GM18508 (cell line): ENCODE measurements at regions not wholly inside any gene's neighbourhood (a gene's known extent, or its start where the extent isn't known, plus 50 kb on each side); places are given as distances from the start of the nearest gene placed in this dataset.

Source experiments
- ATAC-seq: cut with Tn5 transposase; IDR thresholded peaks from one replicate; pipeline ENCODE4 v1.9.1; 2021; ENCODE audit warnings: moderate number of reproducible peaks; ENCODE audit not compliant: insufficient read depth, unreplicated experiment

- no peak for ATAC-seq
Observed at GRCh38 chr7:110168010-110168409, 922.9 kb upstream of the LRRN3 start.

DNA sequence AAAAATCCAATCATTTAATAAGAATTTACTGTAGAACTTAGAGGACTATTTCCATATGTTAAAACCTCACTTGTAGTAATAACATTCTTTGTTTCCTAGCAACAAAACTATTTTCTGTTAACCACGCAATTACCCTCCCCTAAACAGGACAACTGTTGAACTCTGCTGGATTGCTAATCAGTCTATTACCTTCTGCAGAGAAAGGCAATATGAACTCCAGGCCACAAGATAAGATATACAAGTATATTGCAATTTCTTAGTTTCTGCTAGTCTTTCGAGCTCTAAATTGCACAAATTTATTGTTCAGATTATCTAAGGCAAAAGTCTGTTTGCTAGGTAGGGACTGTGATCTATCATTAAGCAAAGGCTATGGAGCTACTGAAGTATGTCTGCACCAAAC, 920.1 kb upstream of the LRRN3 start:
- no peak for ATAC-seq

- ATAC-seq, result no peak
Observed at GRCh38 chr7:110177463-110177862, 913.5 kb upstream of the LRRN3 start.

DNA sequence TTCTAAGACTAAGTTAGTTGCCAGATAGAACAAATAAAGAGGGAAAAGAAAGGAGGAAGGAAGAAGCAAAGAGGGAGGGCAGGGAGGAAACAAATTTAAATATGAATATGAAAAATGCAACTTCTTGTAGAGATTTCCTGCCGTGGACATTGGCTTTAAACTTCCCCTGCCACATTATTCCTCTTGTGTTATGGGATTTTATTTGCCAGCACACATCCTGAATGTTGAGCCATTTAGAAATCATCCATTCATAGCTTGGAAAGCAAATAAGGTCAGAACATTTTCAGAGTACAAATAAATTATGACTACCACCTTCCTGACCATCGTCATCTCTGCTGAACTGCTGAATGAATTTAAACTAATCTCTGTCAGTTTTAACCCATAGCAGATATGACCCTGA, 911.9 kb upstream of the LRRN3 start:
- no peak for ATAC-seq

- ATAC-seq, result no peak
Observed at GRCh38 chr7:110181768-110182167, 909.2 kb upstream of the LRRN3 start.

- no peak for ATAC-seq
Observed at GRCh38 chr7:110186334-110186733, 904.6 kb upstream of the LRRN3 start.

GRCh38 chr7:110187877-110188554, 902.9 kb upstream of the LRRN3 start:
- no peak for ATAC-seq

DNA sequence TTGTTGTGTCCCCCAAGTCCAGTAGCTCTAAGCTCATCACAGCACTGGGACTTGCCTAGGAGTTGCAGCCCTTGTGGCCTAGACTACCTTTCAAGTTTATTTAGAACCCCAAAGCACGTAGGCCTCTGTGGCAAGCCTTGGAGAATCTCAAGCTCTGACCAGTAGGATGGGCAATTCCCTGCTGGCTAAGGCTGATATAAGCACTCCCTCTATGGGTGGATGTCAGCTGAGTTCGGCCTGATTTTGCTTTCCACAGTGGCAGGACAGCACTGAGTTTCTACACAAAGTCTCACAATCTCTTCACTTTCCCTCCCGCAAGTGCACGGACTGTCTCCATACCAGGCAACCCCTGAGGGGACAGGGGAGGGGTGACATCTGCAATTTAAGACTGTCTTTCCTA, 886.4 kb upstream of the LRRN3 start:
- no peak for ATAC-seq

GRCh38 chr7:110205899-110206298, 885.0 kb upstream of the LRRN3 start:
- no peak for ATAC-seq

- ATAC-seq, result no peak
Observed at GRCh38 chr7:110209884-110210283, 881.0 kb upstream of the LRRN3 start.

GRCh38 chr7:110210941-110211608, 879.9 kb upstream of the LRRN3 start:
- no peak for ATAC-seq

GRCh38 chr7:110224643-110225042, 866.3 kb upstream of the LRRN3 start:
- ATAC-seq, result no peak

DNA sequence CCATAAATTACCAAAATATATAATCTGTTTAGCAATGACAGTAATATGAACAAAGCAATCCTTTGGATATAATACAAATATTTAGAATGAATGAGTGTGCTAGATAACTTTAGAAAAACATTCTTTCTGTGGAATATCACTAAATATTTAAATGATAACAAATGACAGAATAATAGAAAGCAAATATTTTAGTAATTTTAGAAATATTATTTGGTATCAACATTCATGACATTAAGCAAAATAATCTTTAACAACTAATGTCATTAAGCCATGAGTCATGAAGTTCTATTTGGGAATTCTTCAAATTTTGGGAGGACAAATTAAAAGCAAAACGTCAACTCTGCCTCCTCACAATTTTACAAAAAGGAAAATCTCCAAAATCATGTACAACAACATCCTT, 844.8 kb upstream of the LRRN3 start:
- ATAC-seq, result no peak

GRCh38 chr7:110253093-110253492, 837.8 kb upstream of the LRRN3 start:
- no peak for ATAC-seq

- no peak for ATAC-seq
Observed at GRCh38 chr7:110257673-110258072, 833.3 kb upstream of the LRRN3 start.

- ATAC-seq, result no peak
Observed at GRCh38 chr7:110262251-110262650, 828.7 kb upstream of the LRRN3 start.

DNA sequence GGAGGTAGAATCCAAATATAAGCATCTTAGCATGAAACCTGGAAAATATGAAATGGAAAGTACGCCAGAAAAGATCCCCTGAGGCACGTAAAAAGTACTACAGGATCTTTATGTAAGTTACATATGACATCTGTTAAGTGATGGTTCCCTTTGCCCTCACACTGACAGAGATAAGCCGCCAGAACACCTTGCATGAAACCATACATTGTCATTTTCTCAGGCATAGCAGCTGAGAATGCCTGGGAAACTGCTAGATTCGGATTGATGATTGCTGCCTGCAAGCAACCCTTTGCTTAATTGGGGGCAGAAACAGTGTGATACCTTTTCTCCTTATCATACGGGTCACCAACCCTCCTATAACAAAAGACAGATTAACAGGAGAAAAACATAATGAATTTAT, 826.6 kb upstream of the LRRN3 start:
- ATAC-seq, result no peak

- no peak for ATAC-seq
Observed at GRCh38 chr7:110281362-110281761, 809.6 kb upstream of the LRRN3 start.

DNA sequence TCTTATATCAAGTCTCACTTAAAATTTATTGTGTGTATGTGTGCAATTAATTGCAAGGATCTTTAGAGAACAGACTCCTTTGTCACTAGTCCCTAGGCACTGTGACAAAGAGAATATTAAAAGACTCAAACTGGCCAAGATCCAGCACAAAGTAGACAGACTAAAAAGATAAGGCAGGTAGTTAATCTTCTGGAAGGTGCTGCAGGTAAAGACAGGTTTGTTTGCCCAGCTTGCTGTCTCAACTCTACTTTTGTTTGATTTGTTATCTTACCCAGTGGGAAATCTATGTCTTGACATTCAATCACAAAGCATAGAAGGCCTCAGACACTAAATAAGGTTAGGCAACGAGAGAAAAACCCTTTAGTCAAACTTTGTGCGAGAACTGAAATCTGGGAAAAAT, 807.9 kb upstream of the LRRN3 start:
- ATAC-seq, result no peak

DNA sequence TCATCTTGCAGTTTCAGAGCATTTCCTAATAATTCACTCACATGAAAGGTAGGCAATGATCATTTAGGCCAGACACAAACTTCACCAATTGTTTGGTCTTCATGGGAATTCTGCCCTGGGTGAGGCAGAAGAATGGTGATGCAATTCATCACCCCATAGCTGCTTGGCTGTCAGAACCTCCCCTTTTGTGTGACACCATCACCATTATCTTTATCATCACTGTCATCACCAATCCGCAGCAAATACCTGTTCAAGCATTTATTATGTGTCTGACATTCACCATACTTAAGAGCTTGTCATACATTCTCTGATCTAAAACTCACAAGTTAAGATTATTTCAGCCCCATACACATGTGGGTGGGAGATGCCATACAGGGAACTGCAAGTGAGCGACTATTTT, 799.5 kb upstream of the LRRN3 start:
- ATAC-seq, result no peak

- ATAC-seq, result no peak
Observed at GRCh38 chr7:110296321-110296720, 794.6 kb upstream of the LRRN3 start.

DNA sequence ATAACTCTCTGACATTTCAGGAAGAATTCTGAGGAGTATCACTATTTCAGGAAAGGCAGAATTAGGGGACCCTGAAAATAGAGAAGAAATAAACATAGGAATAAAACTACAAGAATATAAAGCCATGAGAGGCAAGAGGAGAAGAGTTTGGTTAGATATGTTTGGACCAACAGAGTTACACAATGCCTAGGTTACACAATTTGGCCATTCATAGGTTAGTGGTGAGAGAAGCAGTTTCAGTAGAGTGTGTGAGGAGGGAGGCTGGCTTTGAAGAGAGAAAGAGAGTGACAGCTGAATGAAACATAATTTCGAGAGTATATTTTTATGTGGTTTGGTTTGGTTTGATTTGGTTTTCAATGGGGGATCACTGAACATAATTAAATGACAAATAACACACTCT, 783.2 kb upstream of the LRRN3 start:
- no peak for ATAC-seq
